SJSA1 (cell line): ENCODE measurements at regions not wholly inside any gene's neighbourhood (a gene's known extent, or its start where the extent isn't known, plus 50 kb on each side); places are given as distances from the start of the nearest gene placed in this dataset.

ENCODE experiments used
- DNase-seq, 2 experiments: peaks; one replicate each; pipeline ENCODE4 v3.0.0-alpha.2; 2015 to 2020; ENCODE audit warnings: low spot score in 2 of 2, low read depth in 1 of 2
- H3K27ac ChIP-seq: fragments of 250-450 bp; sonication (Bioruptor Pico); 2 replicates; pipeline ENCODE4 v1.5.1; 2020; ENCODE audit warnings: mild to moderate bottlenecking, moderate library complexity
- H3K27me3 ChIP-seq: fragments of 250-450 bp; sonication (Bioruptor Pico); replicated peaks from 2 replicates; pipeline ENCODE4 v1.5.1; 2020; ENCODE audit warnings: mild to moderate bottlenecking, moderate library complexity
- H3K36me3 ChIP-seq: fragments of 250-450 bp; sonication (Bioruptor Pico); 2 replicates; pipeline ENCODE4 v1.5.1; 2020; ENCODE audit warnings: mild to moderate bottlenecking
- H3K4me1 ChIP-seq: fragments of 250-450 bp; sonication (Bioruptor Pico); replicated peaks from 2 replicates; pipeline ENCODE4 v1.6.1; 2021; ENCODE audit warnings: mild to moderate bottlenecking
- H3K4me3 ChIP-seq: fragments of 250-450 bp; sonication (Bioruptor Pico); 2 replicates; pipeline ENCODE4 v1.5.1; 2020; ENCODE audit warnings: mild to moderate bottlenecking
- H3K9me3 ChIP-seq: fragments of 250-450 bp; sonication (Bioruptor Pico); replicated peaks from 2 replicates; pipeline ENCODE4 v1.5.1; 2020; ENCODE audit warnings: mild to moderate bottlenecking

- DNase-seq: no peak
- Histone ChIP-seq H3K4me1 (no peaks in the 10 kb centered on the region), H3K36me3 (no peaks in the 10 kb centered on the region), H3K4me3 (no peak overlapping the region), H3K27ac (no peak overlapping the region), H3K9me3 (no peaks in the 10 kb centered on the region), H3K27me3 (no peaks in the 10 kb centered on the region)
Observed at GRCh38 chr7:16171928-16172327, 249.4 kb downstream of the CRPPA start.

- no peak for DNase-seq
- Histone ChIP-seq H3K36me3 (no peaks in the 10 kb centered on the region), H3K27ac (no peak overlapping the region), H3K27me3 (no peaks in the 10 kb centered on the region), H3K4me1 (no peaks in the 10 kb centered on the region), H3K9me3 (no peaks in the 10 kb centered on the region), H3K4me3 (no peak overlapping the region)
Observed at GRCh38 chr7:16170671-16171070, 250.7 kb downstream of the CRPPA start.

- no peak overlapping the region for H3K4me3 ChIP-seq
- no peaks in the 10 kb centered on the region for H3K27me3 ChIP-seq
- H3K4me1 ChIP-seq: no peaks in the 10 kb centered on the region
- DNase-seq: no peak
- no peaks in the 10 kb centered on the region for H3K36me3 ChIP-seq
- no peak overlapping the region for H3K27ac ChIP-seq
- no peaks in the 10 kb centered on the region for H3K9me3 ChIP-seq
Observed at GRCh38 chr7:16169537-16169936, 251.8 kb downstream of the CRPPA start.

GRCh38 chr7:16167526-16167925, 253.8 kb downstream of the CRPPA start:
- no peak overlapping the region for H3K4me3 ChIP-seq

GRCh38 chr7:16144361-16144760, 277.0 kb downstream of the CRPPA start:
- Histone ChIP-seq H3K27ac (no peak overlapping the region), H3K4me1 (no peaks in the 10 kb centered on the region), H3K9me3 (no peaks in the 10 kb centered on the region), H3K36me3 (no peaks in the 10 kb centered on the region), H3K27me3 (no peaks in the 10 kb centered on the region), H3K4me3 (no peak overlapping the region)
- DNase-seq: no peak

More at GRCh38 chr7:16167526-16167925, 253.8 kb downstream of the CRPPA start:
- H3K27ac ChIP-seq: no peak overlapping the region
- no peaks in the 10 kb centered on the region for H3K27me3 ChIP-seq
- H3K4me1 ChIP-seq: no peaks in the 10 kb centered on the region
- no peaks in the 10 kb centered on the region for H3K9me3 ChIP-seq
- DNase-seq: no peak
- no peaks in the 10 kb centered on the region for H3K36me3 ChIP-seq

DNA sequence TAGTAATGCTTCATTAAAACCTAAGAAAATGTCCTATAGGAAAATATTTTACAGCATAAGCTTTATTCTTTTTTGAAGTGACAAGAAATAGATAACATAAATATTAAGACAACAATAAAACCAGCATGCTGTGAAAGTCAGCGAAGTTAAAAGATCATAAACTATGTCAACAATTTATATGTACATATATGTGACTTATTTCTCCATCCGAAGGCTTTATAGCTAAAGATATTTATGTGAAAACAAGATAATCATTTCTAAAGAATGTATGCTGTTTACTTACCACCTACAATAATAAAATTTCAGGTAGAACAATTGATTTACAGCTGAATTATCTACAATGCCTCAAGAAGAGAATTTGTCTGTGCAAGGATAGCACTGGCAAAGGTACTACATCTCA, 283.4 kb downstream of the CRPPA start:
- H3K9me3 ChIP-seq: no peaks in the 10 kb centered on the region
- H3K27ac ChIP-seq: no peak overlapping the region
- no peak overlapping the region for H3K4me3 ChIP-seq
- H3K4me1 ChIP-seq: no peaks in the 10 kb centered on the region
- no peak for DNase-seq
- H3K36me3 ChIP-seq: no peaks in the 10 kb centered on the region
- H3K27me3 ChIP-seq: no peaks in the 10 kb centered on the region

DNA sequence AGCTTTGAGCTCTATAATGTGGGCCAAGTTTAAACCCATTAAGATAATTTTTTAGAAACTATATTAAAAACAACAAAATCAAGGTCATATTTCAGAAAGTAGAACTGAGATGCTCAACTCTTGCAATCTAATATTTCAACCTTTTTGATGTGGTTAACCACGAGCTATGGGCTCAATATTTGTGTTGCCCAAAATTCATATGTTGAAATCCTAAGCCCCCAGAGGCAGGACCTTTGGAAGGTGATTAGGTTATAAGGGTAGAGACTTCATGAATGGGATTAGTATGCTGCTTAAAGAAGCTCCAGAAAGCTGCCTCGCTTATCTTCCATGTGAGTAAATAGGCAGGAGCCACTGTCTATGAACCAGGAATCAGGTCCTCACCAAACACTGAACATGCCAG, 284.4 kb downstream of the CRPPA start:
- Histone ChIP-seq H3K4me1 (no peaks in the 10 kb centered on the region), H3K4me3 (no peak overlapping the region)

GRCh38 chr7:16135658-16136057, 285.7 kb downstream of the CRPPA start:
- Histone ChIP-seq H3K36me3 (no peaks in the 10 kb centered on the region), H3K27ac (no peak overlapping the region), H3K27me3 (no peaks in the 10 kb centered on the region), H3K4me1 (peaks cover 5% of the 10 kb centered on the region), H3K4me3 (no peak overlapping the region), H3K9me3 (no peaks in the 10 kb centered on the region)
- no peak for DNase-seq

More for the DNA sequence above, 284.4 kb downstream of the CRPPA start:
- no peak for DNase-seq
- Histone ChIP-seq H3K27me3 (no peaks in the 10 kb centered on the region), H3K27ac (no peak overlapping the region), H3K9me3 (no peaks in the 10 kb centered on the region), H3K36me3 (no peaks in the 10 kb centered on the region)

DNA sequence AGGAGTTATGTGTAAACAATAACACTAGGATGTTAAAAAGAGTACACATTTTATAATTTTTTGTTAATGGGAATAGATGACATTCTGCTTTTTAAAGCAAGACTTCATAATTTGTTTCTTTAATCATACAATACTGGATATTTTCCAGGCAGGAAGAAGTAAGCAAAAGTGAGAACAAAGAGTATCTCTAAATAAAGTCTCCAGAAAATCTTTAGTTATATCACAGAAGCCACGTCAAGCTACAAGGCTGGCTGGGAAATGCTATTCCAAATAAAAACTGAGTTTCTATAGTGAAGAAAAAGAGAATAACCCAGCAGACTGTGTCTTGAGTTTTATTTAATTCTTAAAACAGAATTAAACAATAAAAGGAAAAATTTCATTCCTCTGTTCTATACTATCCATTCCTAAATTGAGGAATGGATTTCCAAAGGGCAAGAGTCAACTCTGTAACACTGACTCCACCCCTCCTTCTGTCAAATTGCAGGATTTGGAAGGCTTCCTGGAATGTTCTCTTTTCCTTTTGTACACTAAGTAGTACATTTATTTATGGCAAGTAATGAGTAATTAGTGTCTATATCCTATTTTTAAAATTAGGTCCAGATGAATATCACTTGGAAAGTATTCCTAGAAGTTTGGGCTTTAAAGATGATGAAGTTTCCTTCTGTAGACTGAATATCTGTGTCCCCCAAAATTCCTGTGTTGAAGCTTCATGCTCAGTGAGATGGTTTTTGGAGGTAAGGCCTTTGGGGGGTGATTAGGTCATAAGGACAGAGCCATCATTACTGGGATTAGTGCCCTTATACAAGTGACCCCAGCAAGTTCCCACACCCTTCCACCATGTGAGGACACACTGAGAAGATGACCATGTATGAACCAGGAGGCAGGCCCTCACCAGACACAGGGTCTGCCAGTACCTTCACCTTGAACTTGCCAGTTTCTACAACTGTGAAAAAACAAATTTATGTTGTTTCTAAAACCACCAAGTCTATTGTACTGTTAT, 290.9 kb downstream of the CRPPA start:
- Histone ChIP-seq H3K4me3 (no peak overlapping the region), H3K4me1 (peaks cover 29% of the 10 kb centered on the region), H3K27ac (peak overlapping the region; percentile 88), H3K36me3 (no peaks in the 10 kb centered on the region), H3K9me3 (no peaks in the 10 kb centered on the region), H3K27me3 (no peaks in the 10 kb centered on the region)
- DNase-seq: peak in 1 of 2 experiments; percentile 55

DNA sequence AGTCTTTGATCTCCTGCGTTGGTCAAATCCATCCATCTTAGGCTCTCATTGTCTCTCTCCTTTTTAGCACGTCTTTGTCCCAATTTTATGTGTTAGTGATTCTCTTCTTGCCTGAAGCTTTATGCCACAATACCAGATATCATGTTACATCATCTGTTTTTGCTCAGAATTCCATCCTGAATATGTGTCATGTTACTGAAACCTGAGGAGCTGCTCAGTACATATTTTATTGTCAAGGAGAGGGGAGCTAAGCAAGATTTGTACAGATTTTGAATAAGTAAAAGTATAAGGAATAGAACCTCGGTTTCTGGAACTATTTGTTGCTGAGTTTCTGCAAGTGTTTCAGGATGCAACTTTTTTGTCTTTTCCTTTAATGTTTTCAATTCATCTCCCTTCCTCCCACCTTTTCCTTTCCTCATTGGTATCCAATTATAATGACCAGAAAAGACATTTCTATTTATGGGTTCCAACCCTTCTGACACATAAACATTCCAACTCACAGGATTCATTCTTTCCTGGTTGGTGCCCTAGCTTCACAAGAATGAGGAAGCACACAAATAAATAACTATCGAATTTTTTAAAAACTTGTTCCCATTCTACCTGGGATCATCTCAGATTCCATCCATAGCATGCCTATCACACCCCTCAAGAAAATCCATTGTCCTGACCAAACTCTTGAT, 291.8 kb downstream of the CRPPA start:
- Histone ChIP-seq H3K27me3 (no peaks in the 10 kb centered on the region), H3K36me3 (no peaks in the 10 kb centered on the region), H3K9me3 (no peaks in the 10 kb centered on the region), H3K4me1 (peaks cover 29% of the 10 kb centered on the region), H3K4me3 (no peak overlapping the region), H3K27ac (peak overlapping the region; percentile 88)
- peak in 1 of 2 experiments; percentile 90 for DNase-seq

- H3K4me3 ChIP-seq: no peak overlapping the region
- peak; percentile 81 to 82 for DNase-seq
Observed at GRCh38 chr7:16123117-16123770, 298.1 kb downstream of the CRPPA start.

GRCh38 chr7:16121876-16122390, 299.4 kb downstream of the CRPPA start:
- no peaks in the 10 kb centered on the region for H3K9me3 ChIP-seq
- peaks cover 14% of the 10 kb centered on the region for H3K4me1 ChIP-seq
- DNase-seq: no peak
- no peak overlapping the region for H3K4me3 ChIP-seq
- H3K27me3 ChIP-seq: no peaks in the 10 kb centered on the region
- no peak overlapping the region for H3K27ac ChIP-seq
- H3K36me3 ChIP-seq: no peaks in the 10 kb centered on the region

More at GRCh38 chr7:16123117-16123770, 298.1 kb downstream of the CRPPA start:
- peak overlapping the region; percentile 71 for H3K27ac ChIP-seq
- H3K36me3 ChIP-seq: no peaks in the 10 kb centered on the region
- H3K4me1 ChIP-seq: peaks cover 14% of the 10 kb centered on the region
- H3K9me3 ChIP-seq: no peaks in the 10 kb centered on the region
- no peaks in the 10 kb centered on the region for H3K27me3 ChIP-seq

DNA sequence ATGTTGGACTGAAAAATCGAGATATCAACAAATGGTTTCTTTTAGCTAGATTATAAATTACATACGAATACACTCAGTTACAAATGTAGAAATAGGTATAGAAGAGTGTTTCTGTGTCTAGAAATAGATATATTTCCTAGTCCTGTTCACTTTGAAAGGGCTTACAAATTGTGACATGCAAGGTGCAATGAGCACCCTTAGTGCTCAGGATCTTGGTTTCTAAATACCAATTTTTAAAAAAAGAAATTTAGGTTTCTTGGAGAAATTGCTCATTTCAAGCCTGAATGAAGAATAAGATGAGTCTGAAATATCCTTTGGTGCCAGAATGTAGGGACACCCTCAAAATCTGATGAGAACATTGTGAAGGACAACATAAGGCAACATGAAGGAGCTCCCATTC, 306.0 kb downstream of the CRPPA start:
- Histone ChIP-seq H3K36me3 (no peaks in the 10 kb centered on the region), H3K4me3 (no peak overlapping the region), H3K9me3 (0 out of 2 replicates have a peak, but pooled peaks cover 2% of the 10 kb centered on the region), H3K27me3 (no peaks in the 10 kb centered on the region), H3K27ac (no peak overlapping the region), H3K4me1 (no peaks in the 10 kb centered on the region)
- DNase-seq: no peak
